Thymus (tissue), 11 donors: ENCODE measurements at regions not wholly inside any gene's neighbourhood (a gene's known extent, or its start where the extent isn't known, plus 50 kb on each side); places are given as distances from the start of the nearest gene placed in this dataset.
A peak's percentile ranks its signal among the peaks of the same experiment; 100 is the strongest.

Experiments used
- DNase-seq, 9 donors: peaks; one replicate each; pipeline ENCODE4 v3.0.0-alpha.2; 2013; ENCODE audit warnings: low spot score in 9 of 9, low read depth in 6 of 9, missing footprints in 1 of 9
- H3K27ac ChIP-seq, 2 donors: one replicate each; pipeline ENCODE4 v1.5.1; 2013; ENCODE audit warnings: control low read depth in 1 of 2, low read depth in 1 of 2, low read length in 1 of 2, mild to moderate bottlenecking in 1 of 2, moderate library complexity in 1 of 2
- H3K27me3 ChIP-seq, 2 donors: one replicate each; pipeline ENCODE4 v1.5.1; 2013; ENCODE audit warnings: low read length in 1 of 2; ENCODE audit not compliant: control insufficient read depth in 2 of 2, insufficient read depth in 1 of 2
- H3K36me3 ChIP-seq, 2 donors: one replicate each; pipeline ENCODE4 v1.5.1; 2013; ENCODE audit warnings: low read length in 1 of 2, mild to moderate bottlenecking in 1 of 2, moderate library complexity in 1 of 2; ENCODE audit not compliant: control insufficient read depth in 2 of 2, insufficient read depth in 2 of 2
- H3K4me1 ChIP-seq, 2 donors: one replicate each; pipeline ENCODE4 v1.5.1; 2013; ENCODE audit warnings: low read length in 2 of 2; ENCODE audit not compliant: control insufficient read depth in 2 of 2, insufficient read depth in 2 of 2
- H3K4me3 ChIP-seq, 2 donors: one replicate each; pipeline ENCODE4 v1.5.1; 2013; ENCODE audit warnings: low read length in 2 of 2, control low read depth in 1 of 2, mild to moderate bottlenecking in 1 of 2
- H3K9me3 ChIP-seq, 2 donors: one replicate each; pipeline ENCODE4 v1.5.1; 2013; ENCODE audit warnings: low read length in 1 of 2, mild to moderate bottlenecking in 1 of 2; ENCODE audit not compliant: control insufficient read depth in 2 of 2, insufficient read depth in 1 of 2
- WGBS: extraction: QIAGEN DNeasy Blood & Tissue Kit; methylation state at CpG from one replicate; pipeline ENCODE4 v1.1.7; 2013; 5-methylcytosine and 5-hydroxymethylcytosine counted together
- donor health status: healthy.

DNA sequence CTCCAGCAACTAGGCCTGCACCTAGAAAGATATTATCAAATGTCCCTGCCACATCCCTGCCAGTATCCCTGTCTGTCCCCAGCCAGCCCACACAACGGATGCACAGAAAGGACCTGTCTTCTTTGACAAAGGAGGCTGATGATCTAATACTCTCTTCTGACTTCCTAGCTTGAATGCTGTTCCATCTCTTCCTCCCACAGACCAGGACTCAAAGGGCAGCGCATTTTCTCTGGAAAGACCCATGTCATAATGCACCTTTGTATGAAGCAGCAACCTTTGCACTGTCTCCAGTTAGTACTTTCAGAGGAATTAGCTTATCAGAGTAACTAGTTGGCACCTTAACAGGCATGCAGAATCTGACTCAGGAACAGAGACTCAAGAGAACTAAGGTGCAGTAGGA is 53.3 kb upstream of the TAF8 start:
- Histone ChIP-seq H3K9me3 (peaks cover 0 to 6% of the 10 kb centered on the region in 2 donors), H3K27ac (peak overlapping the region in 1 of 2 donors; percentile 12), H3K4me3 (no peak overlapping the region), H3K4me1 (peaks cover 0 to 14% of the 10 kb centered on the region in 2 donors), H3K36me3 (peaks cover 39 to 40% of the 10 kb centered on the region in 2 donors), H3K27me3 (no peaks in the 10 kb centered on the region)
- no peak for DNase-seq
- 50% methylated on average over 2 of the region's 2 CpGs for WGBS

DNA sequence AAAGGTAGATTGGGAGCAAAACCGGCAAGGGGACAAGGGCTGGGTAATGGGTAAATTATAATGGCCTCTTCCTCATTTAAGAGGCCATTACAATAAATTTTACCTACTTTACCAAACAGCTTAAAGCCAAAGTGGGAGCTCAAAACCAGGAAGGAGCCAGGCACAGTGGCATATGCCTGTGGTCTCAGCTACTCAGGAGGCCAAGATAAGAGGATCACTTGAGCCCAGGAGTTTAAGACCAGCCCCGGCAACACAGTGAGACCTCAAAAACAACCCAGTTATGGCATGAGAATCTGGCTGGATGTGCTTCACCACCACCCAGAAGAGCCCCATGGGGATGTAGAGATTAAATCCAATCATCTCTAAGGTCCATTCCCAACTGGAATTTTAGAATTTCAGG is 52.9 kb upstream of the TAF8 start:
- DNase-seq: no peak
- H3K27me3 ChIP-seq: no peaks in the 10 kb centered on the region
- H3K36me3 ChIP-seq: peaks cover 43 to 44% of the 10 kb centered on the region in 2 donors
- peaks cover 0 to 9% of the 10 kb centered on the region in 2 donors for H3K9me3 ChIP-seq
- WGBS: 94% methylated on average over 2 of the region's 2 CpGs
- peaks cover 0 to 16% of the 10 kb centered on the region in 2 donors for H3K4me1 ChIP-seq
- peak overlapping the region in 1 of 2 donors; percentile 12 for H3K27ac ChIP-seq
- H3K4me3 ChIP-seq: no peak overlapping the region
